Testis (tissue), 2 donors: ENCODE measurements at regions not wholly inside any gene's neighbourhood (a gene's known extent, or its start where the extent isn't known, plus 50 kb on each side); places are given as distances from the start of the nearest gene placed in this dataset.

Experiments used
- POLR2A ChIP-seq: fragments of 450-650 bp; IDR thresholded peaks from one replicate; pipeline ENCODE4 v1.6.1; 2017; ENCODE audit warnings: antibody characterized with exemption, mild to moderate bottlenecking, moderate library complexity
- TF ChIP-seq, protein P1 (sequence below), 3 experiments: fragments of 450-650 bp in 2 of 3; fragments of 200-600 bp in 1 of 3; sonication (generic) in 1 of 3; IDR thresholded peaks; one replicate each; pipeline ENCODE4 v1.5.1; 2016 to 2019; ENCODE audit warnings: antibody characterized with exemption in 3 of 3, mild to moderate bottlenecking in 2 of 3, moderate library complexity in 1 of 3

DNA sequence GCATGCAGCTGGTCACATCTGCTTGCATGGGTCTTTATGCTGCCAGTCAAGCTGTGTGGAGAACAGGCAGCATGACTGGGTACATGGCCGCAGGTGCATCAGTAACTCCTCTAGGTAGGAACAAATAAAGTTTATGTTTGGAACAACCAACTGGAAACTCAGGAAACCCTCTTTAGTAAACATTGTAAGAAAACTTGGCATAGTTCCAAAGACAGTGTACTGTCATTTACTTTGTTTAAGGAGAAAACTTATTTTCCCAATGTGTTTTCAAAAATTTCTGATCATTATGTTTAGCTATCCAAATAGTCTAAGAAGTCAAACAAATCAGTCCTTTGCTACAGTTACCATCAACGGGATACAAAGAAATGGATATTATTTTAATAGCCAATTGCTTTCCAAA, 386.0 kb downstream of the CHSY3 start:
- TF ChIP-seq, protein P1, sequence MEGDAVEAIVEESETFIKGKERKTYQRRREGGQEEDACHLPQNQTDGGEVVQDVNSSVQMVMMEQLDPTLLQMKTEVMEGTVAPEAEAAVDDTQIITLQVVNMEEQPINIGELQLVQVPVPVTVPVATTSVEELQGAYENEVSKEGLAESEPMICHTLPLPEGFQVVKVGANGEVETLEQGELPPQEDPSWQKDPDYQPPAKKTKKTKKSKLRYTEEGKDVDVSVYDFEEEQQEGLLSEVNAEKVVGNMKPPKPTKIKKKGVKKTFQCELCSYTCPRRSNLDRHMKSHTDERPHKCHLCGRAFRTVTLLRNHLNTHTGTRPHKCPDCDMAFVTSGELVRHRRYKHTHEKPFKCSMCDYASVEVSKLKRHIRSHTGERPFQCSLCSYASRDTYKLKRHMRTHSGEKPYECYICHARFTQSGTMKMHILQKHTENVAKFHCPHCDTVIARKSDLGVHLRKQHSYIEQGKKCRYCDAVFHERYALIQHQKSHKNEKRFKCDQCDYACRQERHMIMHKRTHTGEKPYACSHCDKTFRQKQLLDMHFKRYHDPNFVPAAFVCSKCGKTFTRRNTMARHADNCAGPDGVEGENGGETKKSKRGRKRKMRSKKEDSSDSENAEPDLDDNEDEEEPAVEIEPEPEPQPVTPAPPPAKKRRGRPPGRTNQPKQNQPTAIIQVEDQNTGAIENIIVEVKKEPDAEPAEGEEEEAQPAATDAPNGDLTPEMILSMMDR (IDR thresholded peaks at IDR 0.05) = no peak
- TF ChIP-seq POLR2A = no peak
